Activated CD4-positive, alpha-beta T cell treated with anti-CD3 and anti-CD28 coated beads for 24 hours (primary cell): ENCODE measurements at regions not wholly inside any gene's neighbourhood (a gene's known extent, or its start where the extent isn't known, plus 50 kb on each side); places are given as distances from the start of the nearest gene placed in this dataset.
"Not testable (repeated sequence)": the region's sequence is repeated elsewhere in the genome, so short reads cannot be mapped to it uniquely, and the experiment has no call there.

Experiments used
- DNase-seq, 2 donors: peaks; one replicate each; pipeline ENCODE4 v3.0.0-alpha.2; 2020; ENCODE audit warnings: low read depth in 2 of 2

DNA sequence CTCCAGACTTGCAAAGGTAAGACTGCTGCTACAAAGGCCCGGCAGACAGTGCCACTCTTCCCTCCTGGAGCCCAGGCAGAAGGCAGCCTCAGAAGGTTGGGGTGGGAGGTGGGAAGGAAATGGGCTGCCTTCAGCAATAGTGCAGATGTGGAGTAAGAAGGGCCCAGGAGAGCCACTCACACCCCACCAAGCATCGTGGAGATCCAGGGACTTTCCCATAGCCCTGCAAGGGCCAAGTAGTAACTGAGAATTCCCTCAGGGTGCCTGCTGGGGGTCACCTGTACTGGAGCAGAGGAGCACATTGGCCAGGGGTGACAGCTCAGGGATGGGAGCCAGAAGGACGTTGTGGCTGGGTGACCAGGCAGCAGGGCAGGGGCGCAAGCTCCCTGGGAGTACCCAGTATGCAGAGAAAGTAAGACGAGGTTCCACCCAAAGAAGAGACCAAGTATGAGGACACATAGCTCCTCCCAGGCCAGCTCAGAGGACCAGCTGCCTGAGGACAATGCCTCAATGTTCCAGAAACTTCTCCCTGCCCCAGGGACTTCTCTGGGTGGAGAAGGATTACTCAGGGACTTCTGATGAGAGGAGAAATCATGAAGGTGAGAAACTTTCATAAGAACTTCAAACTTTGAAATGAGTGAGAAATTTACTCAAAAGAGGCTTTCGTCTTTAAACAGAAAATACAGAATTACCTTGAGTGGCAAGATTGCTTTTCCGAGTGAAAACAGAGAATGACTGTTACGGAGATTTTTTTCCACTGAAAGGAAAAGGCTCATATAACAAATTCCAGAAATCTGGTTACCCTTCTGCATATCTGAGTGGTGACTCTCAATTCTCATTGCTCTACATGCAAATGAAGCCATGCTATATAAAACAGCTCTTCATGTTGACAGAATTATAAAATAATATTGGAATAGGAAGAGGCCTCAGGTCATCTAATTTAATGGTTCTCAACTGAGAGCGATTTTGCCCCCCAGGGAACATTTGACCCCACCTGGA lies 87.9 kb upstream of the TRIO start:
- no peak for DNase-seq

DNA sequence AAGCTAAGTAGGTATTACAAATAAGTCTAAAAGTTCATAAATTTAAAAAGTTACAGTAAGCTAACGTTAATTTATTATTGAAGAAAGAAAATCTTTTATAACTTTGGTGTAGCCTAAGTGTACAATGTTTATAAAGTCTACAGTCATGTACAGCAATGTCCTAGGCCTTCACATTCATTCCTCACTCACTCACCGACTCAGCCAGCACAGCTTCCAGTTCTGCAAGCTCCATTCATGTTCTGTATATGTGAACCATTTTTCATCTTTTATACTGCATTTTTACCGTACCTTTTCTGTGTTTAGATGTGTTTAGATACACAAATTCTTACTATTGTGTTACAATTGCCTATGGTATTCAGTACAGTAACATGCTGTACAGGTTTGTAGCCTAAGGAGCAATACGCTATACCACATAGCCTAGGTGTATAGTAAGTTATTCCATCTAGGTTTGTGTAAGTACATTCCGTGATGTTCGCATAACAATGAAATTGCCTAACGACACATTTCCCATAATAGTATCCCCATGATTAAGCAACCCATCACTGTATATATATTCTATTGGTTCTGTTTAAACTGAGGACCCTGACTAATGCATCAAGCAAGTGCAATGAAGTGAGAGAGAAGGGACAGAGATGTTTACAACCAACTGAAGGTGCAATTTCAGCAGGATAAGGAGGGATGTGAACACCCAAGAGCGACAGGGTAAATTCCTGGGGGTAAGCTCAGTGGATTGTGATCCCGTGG lies 88.9 kb upstream of the TRIO start:
- DNase-seq, result no peak

DNA sequence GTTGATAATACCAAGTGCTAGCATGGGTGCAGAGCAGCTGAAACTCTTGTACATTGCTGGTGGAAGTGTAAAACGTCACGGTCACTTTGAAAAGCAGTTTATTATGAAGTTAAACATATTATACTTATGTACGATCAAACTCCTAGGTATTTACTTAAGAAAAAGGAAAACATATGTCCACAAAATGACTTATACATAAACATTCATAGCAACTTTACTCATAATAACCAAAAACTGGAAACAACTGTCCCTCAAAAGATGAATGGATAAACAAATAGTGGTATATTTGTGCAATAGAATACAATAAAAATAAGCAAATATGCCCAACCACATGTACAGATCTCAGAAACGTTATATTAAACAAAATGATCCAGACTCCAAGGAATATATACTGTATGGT lies 92.3 kb upstream of the TRIO start:
- DNase-seq, result no peak

DNA sequence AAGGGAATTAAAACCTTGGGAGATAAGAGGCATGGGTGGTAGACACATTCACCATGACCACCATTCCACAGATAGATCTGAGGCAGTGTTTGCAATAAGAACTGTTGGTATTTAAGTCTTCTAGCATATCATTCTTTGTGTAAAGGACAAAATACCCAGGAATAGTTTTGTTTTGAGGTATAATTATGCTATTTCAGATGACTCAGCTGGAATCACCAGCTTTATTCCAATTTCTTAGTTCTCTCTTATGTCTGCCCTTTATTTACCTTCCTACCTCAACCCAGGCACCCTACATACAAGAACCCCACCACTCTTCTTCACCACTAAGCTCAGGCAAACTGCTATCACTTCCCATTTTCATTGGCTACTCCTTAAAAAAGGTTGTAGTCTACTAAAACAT lies 94.7 kb upstream of the TRIO start:
- DNase-seq, result no peak

DNA sequence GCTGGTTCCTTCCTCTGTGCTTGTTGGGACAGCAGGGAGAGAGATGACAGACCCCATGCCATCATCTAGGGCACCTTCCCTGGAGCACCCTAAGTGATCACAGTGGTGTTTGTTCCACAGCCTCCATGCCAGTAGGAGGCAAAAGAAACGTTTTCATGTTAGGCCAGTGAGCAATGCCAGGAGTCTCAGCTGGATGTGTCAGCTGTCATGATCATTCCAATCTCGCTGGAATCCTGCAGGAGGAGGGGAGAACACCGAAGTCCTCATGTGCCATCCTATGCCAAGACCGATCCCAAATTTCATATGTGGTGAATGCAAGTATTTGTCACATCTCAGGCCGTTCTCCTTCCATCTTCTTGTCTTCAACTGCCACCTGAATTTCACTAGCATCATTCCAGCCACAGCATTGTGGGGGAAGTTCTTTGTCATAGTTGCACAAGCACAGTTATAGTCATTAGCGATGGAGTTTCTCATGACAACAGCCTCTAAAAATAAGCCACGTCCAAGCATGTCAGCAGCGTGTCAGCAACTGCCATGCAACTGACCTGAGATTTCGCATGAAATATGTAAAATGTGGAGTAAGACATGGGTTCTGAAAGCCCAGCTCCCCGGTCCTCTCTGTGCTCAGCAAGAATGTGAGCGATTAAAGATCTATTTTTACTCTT lies 97.2 kb upstream of the DNAH5 start:
- DNase-seq, result no peak

DNA sequence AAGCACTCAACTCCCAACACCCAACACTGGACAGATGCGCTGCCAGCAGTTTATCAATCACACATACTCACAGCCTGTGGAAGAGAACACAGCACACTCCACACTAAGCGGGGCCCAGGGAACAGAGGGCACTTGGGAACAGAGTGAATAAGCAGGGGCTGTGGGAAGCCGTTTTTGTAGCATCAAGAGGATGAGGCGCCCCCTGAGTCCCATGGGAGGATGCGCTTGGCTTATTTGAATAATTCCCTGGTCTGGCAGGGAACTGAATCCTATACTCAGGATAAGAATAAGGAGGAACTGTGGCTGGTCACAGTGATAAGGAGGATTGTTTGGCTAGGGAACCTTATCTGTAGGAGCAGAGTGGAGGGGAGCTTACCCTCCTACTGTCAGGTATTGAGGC lies 96.1 kb upstream of the DNAH5 start:
- DNase-seq, result no peak

DNA sequence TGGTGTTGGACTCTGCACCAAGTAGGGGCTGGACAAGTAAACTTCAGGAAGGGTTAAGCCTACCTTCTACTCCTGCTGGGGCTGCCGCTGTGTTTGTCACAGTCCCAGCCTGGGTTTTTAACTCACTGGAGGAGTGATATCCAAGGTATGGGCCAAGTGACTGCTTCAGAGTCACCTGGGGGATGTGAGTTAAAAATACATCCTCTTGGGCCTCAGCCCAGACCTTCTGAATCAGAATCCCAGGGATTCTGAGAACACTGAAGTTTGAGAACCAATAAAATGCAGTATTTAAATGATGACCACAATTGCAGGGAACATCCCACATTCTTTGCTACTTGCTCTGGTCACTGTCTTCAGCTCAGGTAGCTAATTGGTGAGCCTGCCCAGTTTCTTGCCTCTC lies 95.1 kb upstream of the DNAH5 start:
- DNase-seq, result no peak

DNA sequence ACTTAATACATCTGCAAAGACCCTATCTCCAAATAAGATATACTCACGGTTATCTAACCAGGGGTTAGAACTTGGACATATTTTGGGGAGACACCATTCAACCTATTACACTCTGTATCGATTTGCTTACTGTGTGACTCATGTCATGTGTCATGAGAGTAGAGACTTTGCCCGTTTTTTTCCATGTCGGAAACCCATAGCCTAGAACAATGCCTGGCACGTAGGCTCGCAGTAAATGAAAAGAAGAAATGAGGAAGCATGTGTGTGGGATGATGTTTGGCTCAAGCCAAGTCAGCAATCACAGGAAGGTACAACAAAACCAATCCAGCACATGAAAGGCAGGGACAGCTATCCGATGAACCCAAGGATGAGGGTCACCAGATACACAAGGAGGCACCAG lies 94.6 kb upstream of the DNAH5 start:
- no peak for DNase-seq

DNA sequence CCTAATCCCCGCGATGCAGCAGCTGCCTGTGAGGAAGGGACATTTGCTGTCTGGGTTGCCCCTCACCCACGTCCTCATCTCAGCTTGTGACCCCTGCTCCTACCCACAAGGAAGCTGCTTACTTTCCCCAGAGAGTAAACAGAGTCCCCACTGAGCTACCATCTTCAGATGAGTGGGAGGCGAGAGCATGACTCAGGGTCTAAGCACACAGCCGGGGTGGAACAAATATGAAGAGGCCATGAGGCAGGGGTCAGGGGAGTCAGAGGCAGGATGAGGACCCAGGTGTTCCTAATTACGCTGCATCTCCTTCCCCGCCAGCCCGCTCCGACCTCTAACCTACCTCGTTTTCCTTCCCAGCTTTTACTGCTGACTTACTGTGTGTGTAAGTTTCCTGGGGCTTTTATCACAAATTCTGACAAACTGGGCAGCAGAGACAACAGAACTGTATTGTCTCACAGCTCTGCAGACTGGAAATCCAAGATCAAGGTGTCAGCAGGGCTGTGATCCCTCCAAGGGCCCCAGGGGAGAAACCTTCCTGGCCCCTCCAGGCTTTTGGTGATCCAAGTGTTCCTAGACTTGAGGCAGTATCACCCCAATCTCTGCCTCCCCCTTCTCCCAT lies 94.0 kb upstream of the DNAH5 start:
- no peak for DNase-seq

DNA sequence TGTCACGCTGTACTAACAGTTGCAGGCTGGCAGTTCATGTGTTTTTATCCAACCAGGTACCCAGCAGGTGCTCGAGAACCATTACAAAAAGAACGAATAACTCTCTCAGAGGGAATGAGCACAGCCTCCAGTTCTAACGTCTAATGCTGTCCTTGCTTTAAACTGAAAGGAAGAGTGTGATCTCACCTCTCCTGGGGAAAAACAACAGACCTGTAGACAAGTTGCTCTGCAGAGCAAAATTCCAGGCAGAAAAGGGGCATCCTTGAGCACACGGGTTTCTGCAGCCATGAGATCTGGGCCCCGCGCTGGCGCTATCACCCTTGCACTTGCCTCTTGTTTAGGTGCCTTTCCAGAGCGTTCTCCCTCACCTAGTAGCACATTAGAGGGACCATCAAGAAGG lies 92.5 kb upstream of the DNAH5 start:
- DNase-seq, result no peak

DNA sequence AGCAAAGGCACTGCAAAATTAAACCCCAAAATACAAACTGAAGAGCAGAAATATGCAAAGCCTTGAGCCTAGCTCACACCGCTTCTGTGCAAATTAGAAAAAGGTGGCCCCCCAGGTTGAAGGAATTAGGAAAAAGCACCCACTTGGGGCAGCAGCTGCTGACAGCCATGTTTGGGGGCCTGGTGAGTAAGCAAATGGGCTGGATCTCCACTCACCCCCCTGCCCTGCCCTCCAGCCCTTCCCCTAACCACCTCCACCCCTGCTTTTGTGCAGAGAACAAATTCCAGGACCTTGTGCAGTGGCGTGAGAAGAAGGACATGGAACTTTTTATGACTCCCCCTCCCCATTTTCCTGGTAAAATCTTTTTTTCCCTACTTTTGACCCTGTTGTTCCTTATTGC lies 92.0 kb upstream of the DNAH5 start:
- DNase-seq, result no peak

DNA sequence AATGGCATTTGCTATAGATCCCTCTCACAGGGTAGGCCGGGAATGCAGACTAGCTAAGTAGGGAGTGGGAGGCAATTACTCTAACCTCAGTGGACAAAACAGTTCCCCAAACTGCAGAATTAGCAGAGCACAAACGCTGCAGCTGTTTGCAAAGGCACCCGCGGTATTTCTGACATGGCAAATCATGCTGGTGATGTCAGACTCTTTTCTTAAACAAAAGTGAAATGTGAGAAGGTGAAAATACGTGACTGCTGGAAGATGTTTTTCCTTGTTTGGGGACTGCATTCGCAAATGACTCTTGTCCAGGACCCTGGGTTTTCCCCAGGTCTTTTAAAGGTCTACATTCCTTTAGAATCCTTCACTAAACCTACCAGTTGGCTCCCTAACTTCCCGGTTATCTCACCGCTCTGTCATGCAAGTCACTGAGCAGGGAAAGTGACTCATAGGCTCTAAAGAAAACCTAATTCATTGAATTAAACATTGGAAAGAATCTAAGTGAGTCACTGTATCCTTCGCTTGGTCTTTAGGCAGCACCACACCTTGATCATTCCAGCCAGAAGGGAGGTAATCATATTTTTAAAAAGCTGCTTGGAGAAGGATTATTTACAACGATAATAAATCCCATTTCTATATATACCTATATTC lies 91.5 kb upstream of the DNAH5 start:
- no peak for DNase-seq

DNA sequence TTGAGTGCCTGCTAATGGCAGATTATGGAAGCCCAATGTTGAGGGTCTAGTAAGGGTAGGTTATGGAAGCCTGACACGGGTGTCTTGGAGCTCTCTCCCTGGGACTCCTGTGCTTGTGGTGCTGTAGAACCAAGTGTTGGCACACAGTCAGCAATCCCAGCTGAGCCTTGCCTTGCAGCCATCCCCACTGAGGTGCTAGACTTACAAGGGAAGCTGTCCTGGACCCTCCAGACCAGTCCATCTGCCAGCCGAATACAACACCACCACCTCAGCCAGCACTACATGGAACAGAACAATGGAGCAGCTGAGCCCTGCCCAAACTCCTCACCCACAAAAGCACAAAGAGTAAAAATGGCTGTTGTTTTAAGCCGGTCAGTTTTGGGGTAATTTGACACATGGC lies 90.5 kb upstream of the DNAH5 start:
- no peak for DNase-seq

DNA sequence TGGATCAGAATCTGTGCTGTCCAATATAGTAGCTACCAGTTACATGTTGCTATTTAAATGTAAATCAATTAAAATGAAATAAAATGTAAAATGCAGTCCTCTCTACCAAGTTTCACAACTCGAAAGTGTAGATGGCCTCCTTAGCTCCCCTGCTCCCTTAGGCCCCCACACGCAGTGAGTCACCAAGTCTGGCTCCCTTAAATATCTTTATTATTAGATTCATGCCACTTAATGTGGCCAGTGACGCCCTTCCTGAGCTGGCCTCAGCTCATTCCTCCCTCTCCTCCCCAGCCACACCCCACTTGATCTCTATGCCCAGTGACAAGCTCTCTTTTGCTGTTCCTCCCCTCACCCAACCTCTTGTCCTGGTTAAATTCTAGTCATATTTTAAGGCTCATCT lies 88.4 kb upstream of the DNAH5 start:
- DNase-seq, result no peak

DNA sequence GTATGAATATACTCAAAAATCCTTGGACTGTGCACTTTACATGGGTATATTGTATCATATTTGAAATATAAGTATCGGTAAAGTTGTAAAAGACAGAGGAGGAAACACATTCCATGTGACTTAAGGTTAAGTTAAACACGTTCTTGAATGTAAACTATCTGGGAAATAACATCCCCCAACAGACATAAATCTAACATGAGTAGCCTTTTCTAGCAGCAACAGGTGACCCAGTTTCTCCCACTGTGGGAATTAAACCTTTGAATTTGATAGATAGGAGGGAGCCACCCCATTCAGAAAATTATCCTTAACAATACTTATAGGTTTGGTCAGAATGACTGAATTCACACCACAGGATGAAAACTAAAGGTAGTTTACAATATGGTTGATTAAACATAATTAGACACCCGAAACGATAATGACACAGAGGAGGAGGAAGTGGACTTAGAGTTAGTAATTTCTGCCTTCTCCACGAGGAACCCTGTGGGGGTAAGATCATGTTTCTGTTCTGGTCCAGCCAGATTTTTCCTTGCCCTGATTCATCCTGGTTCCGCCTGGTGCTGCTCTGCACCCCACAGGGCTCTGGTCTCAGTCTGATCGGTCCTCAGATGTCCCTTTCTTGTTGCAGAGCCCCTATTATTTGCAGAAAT lies 84.6 kb upstream of the DNAH5 start:
- DNase-seq, result no peak

DNA sequence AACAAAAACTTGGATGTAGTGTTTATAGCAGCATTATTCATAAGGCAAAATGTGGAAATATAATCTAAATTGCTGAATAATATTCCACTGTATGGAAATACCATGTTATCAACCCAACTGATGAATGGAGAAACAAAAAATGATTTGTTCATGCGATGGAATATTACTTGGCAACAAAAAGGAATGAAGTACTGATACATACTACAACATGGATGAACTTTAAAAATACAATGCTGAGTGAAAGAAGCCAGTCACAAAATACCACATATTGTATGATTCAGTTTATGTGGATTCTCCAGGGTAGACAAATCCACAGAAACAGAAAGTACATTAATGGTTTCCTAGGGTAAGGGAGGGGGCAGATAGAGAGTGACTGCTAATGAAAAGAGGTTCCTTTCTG lies 83.7 kb upstream of the DNAH5 start:
- no peak for DNase-seq

DNA sequence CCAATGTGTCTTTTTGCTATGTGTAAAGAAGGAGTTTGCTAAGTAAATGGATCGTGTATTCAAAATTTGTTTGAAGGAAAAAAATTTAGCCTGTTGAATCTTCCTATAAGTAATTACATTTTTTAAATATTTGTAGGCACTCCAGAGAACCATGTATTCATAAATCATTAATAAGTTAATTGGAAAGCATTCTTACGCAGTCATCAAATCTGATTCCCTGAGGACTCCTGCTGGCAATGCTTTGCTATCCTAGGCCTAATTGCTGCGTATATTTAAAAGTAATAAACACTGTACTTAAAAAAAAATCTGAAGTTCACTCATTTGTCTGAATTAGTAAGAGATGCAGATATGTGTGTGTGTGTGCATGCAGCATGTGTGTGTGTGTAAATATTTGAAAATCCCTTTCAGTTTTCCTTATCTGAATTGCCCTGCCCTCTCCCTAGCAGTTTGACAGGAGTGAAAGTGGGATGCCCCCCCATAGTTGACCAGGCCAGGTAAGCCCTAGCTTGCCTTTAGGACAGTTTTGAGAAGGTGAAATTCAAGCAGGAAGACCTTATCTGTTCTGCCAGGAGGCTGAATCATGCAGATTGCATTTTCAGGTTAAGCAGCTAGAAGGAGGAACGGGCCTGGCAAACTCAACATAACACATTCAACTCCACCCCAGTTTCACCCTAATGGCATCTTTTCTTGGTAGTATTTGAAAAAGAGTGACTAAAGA lies 81.2 kb upstream of the DNAH5 start:
- DNase-seq, result no peak

DNA sequence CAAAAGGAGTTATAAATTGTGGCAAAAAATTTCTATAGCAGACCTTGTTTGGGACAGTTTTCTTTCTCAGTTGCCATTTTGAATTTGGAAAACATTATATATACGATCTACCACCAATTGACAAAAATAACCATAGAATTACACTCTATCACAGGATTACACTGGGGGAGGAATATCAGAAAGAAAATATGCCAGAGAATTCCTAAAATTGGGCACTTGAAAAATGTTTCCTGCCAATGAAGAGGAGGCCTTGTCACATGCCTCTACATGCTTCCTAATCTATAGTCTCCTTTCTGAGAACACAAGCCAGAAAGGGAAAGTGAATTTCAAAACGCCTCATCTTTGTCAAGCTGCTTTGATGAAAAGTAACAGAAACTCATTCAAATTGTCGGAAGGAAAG lies 78.5 kb upstream of the DNAH5 start:
- DNase-seq, result no peak

DNA sequence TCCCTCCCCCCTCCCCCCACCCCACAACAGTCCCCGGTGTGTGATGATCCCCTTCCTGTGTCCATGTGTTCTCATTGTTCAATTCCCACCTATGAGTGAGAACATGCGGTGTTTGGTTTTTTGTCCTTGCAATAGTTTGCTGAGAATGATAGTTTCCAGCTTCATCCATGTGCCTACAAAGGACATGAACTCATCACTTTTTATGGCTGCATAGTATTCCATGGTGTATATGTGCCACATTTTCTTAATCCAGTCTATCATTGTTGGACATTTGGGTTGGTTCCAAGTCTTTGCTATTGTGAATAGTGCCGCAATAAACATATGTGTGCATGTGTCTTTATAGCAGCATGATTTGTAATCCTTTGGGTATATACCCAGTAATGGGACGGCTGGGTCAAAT lies 76.5 kb upstream of the DNAH5 start:
- DNase-seq, result not testable (repeated sequence)

DNA sequence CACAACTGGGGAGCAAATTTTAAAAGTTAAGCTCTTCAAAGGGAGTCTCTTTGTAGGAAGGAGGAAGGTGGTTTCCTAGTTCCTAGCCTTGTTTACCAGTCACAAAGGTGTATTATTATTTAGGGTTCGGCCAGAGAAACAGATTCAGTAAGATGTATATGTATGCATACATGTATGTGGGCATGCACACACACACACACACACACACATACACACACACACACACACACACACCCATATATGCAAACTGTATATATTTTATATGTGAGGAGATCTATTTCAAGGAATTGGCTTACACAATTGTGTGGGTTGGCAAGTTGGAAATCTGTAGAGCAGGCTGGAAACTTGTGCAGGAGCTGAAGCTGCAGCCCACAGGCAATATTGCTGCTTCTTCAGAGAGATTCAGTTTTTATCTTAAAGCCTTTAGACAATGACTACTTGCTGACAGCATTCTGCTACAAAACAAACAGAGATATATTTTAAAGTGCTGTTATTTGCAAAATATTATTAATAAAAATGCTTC lies 75.3 kb upstream of the DNAH5 start:
- DNase-seq, result no peak
